ENCODE measurements at regions not wholly inside any gene's neighbourhood (a gene's known extent, or its start where the extent isn't known, plus 50 kb on each side); places are given as distances from the start of the nearest gene placed in this dataset.
"Not testable (repeated sequence)": the region's sequence is repeated elsewhere in the genome, so short reads cannot be mapped to it uniquely, and the experiment has no call there.

DNA sequence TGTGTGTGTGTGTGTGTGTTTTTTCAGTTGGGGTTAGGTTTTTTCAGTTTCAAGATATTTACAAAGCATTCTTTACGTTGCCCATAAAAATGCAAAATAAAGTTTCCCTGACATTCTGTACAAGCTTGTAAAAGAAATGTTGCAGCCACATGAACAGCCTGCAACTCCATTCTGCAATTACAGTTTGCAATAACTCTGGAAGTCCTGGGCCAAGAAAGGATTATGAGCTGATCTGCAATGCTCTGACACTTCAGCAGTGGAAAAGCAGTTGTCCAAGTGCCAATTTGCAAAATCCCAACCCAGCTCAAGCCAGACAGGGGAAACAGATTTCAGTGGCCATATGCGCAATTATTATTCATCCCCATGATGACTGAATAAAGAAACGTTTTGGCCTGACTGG is 322.1 kb downstream of the MEX3B start:
- H3K4me3 ChIP-seq (ENCODE audit: low read length in 3 of 3): no peak overlapping the region
- H3K27ac ChIP-seq (ENCODE audit: low read depth in 2 of 2, low read length in 2 of 2): no peak overlapping the region
- DNase-seq (peak in 1 of 5 donors; percentile 20), FAIRE-seq (no peak)
- no peaks in the 10 kb centered on the region for H3K9me3 ChIP-seq (ENCODE audit: control insufficient read depth in 2 of 3, insufficient read depth in 1 of 3, low read length in 3 of 3)
- H3K4me1 ChIP-seq (ENCODE audit: control insufficient read depth in 2 of 3, insufficient read depth in 2 of 3, low read depth in 1 of 3, low read length in 3 of 3): peaks cover 0 to 4% (median 0%) of the 10 kb centered on the region in 3 donors
- no peaks in the 10 kb centered on the region for H3K27me3 ChIP-seq (ENCODE audit: control insufficient read depth, insufficient read depth, low read length)
- H3K36me3 ChIP-seq (ENCODE audit: control insufficient read depth in 2 of 3, insufficient read depth in 3 of 3, low read length in 3 of 3): no peaks in the 10 kb centered on the region
- H3K9ac ChIP-seq (ENCODE audit: low read length in 3 of 3): no peak overlapping the region
- intact Hi-C loops (cut with DNase I): no loop called here
- TF ChIP-seq, protein P1, sequence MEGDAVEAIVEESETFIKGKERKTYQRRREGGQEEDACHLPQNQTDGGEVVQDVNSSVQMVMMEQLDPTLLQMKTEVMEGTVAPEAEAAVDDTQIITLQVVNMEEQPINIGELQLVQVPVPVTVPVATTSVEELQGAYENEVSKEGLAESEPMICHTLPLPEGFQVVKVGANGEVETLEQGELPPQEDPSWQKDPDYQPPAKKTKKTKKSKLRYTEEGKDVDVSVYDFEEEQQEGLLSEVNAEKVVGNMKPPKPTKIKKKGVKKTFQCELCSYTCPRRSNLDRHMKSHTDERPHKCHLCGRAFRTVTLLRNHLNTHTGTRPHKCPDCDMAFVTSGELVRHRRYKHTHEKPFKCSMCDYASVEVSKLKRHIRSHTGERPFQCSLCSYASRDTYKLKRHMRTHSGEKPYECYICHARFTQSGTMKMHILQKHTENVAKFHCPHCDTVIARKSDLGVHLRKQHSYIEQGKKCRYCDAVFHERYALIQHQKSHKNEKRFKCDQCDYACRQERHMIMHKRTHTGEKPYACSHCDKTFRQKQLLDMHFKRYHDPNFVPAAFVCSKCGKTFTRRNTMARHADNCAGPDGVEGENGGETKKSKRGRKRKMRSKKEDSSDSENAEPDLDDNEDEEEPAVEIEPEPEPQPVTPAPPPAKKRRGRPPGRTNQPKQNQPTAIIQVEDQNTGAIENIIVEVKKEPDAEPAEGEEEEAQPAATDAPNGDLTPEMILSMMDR (IDR thresholded peaks at IDR 0.05; ENCODE audit: borderline replicate concordance, extremely low read depth, insufficient read depth): no peak

DNA sequence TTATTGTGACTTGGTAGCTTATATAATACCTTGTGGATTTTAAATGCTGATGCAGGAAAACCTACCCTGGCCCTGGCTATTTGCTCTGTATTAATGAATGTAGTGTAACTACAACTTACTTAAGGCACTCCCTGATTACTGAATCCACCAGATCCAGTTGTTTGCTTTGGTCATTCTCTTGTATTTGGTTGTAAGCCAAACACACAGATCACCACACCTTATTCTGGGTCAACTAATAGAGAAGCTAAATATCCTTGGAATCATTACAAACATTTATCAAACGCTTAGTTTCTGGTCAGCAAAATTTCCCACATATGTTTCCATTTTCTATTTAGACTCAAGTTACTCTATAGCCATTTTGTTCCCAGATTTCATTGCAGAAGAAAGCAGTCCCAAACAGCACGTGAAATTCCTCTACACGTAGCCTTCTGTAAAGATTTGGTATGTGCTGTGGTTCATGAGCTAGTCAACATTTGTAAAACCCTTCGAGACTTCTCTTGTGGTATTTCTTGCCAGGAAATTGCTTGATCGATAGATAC is 322.6 kb downstream of the MEX3B start:
- TF ChIP-seq, protein P1 (IDR thresholded peaks at IDR 0.05; ENCODE audit: borderline replicate concordance, extremely low read depth, insufficient read depth): no peak
- intact Hi-C loops (cut with DNase I): no loop called here
- Histone ChIP-seq H3K9me3 (ENCODE audit: control insufficient read depth in 2 of 3, insufficient read depth in 1 of 3, low read length in 3 of 3) (no peaks in the 10 kb centered on the region), H3K27ac (ENCODE audit: low read depth in 2 of 2, low read length in 2 of 2) (no peak overlapping the region), H3K36me3 (ENCODE audit: control insufficient read depth in 2 of 3, insufficient read depth in 3 of 3, low read length in 3 of 3) (no peaks in the 10 kb centered on the region), H3K4me3 (ENCODE audit: low read length in 3 of 3) (no peak overlapping the region), H3K4me1 (ENCODE audit: control insufficient read depth in 2 of 3, insufficient read depth in 2 of 3, low read depth in 1 of 3, low read length in 3 of 3) (peaks cover 0 to 4% (median 0%) of the 10 kb centered on the region in 3 donors), H3K27me3 (ENCODE audit: control insufficient read depth, insufficient read depth, low read length) (no peaks in the 10 kb centered on the region), H3K9ac (ENCODE audit: low read length in 3 of 3) (no peak overlapping the region)
- FAIRE-seq (no peak), DNase-seq (no peak)

DNA sequence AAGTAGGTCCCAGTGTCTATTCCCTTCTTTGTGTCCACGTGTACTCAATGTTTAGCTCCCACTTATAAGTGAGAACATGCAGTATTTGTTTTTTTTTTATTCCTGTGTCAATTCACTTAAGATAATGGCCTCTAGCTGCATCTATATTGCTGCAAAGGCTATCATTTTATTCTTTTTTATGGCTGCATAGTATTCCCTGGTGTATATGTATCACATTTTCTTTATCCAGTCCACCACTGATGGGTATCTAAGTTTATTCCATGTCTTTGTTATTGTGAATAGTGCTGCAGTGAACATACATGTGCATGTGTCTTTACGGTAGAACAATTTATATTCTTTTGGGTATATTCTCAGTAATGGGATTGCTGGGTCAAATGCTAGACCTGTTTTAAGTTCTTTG is 329.4 kb downstream of the MEX3B start:
- DNase-seq; H3K27ac ChIP-seq (ENCODE audit: low read depth in 2 of 2, low read length in 2 of 2); H3K36me3 ChIP-seq (ENCODE audit: control insufficient read depth in 2 of 3, insufficient read depth in 3 of 3, low read length in 3 of 3); FAIRE-seq; H3K27me3 ChIP-seq (ENCODE audit: control insufficient read depth, insufficient read depth, low read length); H3K4me3 ChIP-seq (ENCODE audit: low read length in 3 of 3); H3K4me1 ChIP-seq (ENCODE audit: control insufficient read depth in 2 of 3, insufficient read depth in 2 of 3, low read depth in 1 of 3, low read length in 3 of 3); H3K9me3 ChIP-seq (ENCODE audit: control insufficient read depth in 2 of 3, insufficient read depth in 1 of 3, low read length in 3 of 3); H3K9ac ChIP-seq (ENCODE audit: low read length in 3 of 3); intact Hi-C loops (cut with DNase I): not testable (repeated sequence)

DNA sequence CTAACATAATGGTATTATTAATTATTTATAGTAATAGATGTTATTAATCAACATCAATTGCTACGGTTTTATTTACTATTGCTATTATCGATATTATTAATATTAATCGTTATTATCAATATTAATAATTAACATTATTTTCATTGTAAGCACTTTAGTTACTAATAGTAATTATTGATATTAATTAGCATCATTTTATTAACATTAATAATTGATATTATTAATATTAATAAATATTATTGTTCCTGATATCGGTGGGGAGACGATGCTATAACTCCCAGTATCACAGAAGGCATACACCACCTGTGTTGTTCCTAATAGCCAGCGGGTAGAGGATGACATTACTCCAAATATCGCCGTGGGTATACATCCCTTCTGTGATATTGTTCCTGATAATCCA is 335.5 kb downstream of the MEX3B start:
- H3K27me3 ChIP-seq (ENCODE audit: control insufficient read depth, insufficient read depth, low read length): no peaks in the 10 kb centered on the region
- no peak for FAIRE-seq
- DNase-seq: no peak

DNA sequence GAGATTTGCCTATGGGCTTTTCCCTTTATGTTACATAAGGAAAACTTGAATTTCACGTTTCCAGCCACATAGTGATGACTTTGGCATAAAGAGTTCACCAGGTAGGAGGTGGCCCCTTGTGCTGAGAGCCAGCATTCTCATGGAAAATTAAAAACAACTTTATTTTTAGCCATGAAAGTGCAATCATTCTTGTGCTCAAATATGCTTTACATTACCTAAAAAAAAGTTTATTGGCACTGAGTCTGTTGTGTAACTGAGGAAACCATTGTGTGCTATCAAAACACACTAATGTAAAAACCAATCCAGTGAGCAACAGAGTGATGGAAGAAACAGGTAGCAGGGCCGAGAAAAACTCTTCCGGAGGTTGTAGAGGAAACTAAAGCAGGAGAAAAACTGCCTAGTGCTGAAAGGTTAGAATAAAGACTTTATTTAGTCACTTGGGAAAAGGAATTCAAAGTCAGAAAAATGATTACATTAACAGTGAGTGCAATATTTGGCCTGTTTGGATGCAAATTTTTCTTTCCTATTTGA is 332.9 kb upstream of the TMC3 start:
- FAIRE-seq: not testable (repeated sequence)

More for the DNA sequence above, 335.5 kb downstream of the MEX3B start:
- Histone ChIP-seq H3K4me3 (ENCODE audit: low read length in 3 of 3) (no peak overlapping the region), H3K9me3 (ENCODE audit: control insufficient read depth in 2 of 3, insufficient read depth in 1 of 3, low read length in 3 of 3) (no peaks in the 10 kb centered on the region), H3K36me3 (ENCODE audit: control insufficient read depth in 2 of 3, insufficient read depth in 3 of 3, low read length in 3 of 3) (no peaks in the 10 kb centered on the region), H3K9ac (ENCODE audit: low read length in 3 of 3) (no peak overlapping the region), H3K4me1 (ENCODE audit: control insufficient read depth in 2 of 3, insufficient read depth in 2 of 3, low read depth in 1 of 3, low read length in 3 of 3) (no peaks in the 10 kb centered on the region), H3K27ac (ENCODE audit: low read depth in 2 of 2, low read length in 2 of 2) (no peak overlapping the region)
- intact Hi-C loops (cut with DNase I): no loop called here
- TF ChIP-seq, protein P1 (IDR thresholded peaks at IDR 0.05; ENCODE audit: borderline replicate concordance, extremely low read depth, insufficient read depth): no peak

DNA sequence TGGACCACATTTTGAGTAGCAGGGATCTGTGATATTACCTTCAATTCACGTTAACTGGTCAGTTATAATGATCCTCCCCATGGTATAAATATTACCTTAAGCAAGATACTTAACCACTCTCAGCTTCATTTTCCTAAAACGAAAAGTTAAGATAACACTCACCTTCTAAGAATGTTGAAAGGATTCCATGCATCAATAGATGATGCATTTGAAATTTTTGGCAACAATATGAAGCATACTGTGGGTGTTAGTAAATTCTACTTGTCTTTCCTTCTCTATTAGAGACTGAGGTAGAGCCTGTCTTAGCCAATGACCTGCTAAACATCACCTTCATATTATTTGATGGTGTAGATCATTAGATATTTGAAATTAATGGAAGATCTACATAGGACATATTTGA is 331.7 kb upstream of the TMC3 start:
- intact Hi-C loops (cut with DNase I); H3K36me3 ChIP-seq (ENCODE audit: control insufficient read depth in 2 of 3, insufficient read depth in 3 of 3, low read length in 3 of 3); H3K9ac ChIP-seq (ENCODE audit: low read length in 3 of 3); H3K4me1 ChIP-seq (ENCODE audit: control insufficient read depth in 2 of 3, insufficient read depth in 2 of 3, low read depth in 1 of 3, low read length in 3 of 3); H3K27ac ChIP-seq (ENCODE audit: low read depth in 2 of 2, low read length in 2 of 2); FAIRE-seq; H3K27me3 ChIP-seq (ENCODE audit: control insufficient read depth, insufficient read depth, low read length); H3K9me3 ChIP-seq (ENCODE audit: control insufficient read depth in 2 of 3, insufficient read depth in 1 of 3, low read length in 3 of 3); DNase-seq; H3K4me3 ChIP-seq (ENCODE audit: low read length in 3 of 3): not testable (repeated sequence)

More for the DNA sequence above, 332.9 kb upstream of the TMC3 start:
- H3K9me3 ChIP-seq (ENCODE audit: control insufficient read depth in 2 of 3, insufficient read depth in 1 of 3, low read length in 3 of 3); DNase-seq; H3K27me3 ChIP-seq (ENCODE audit: control insufficient read depth, insufficient read depth, low read length); H3K27ac ChIP-seq (ENCODE audit: low read depth in 2 of 2, low read length in 2 of 2); H3K36me3 ChIP-seq (ENCODE audit: control insufficient read depth in 2 of 3, insufficient read depth in 3 of 3, low read length in 3 of 3); intact Hi-C loops (cut with DNase I); H3K4me3 ChIP-seq (ENCODE audit: low read length in 3 of 3); H3K4me1 ChIP-seq (ENCODE audit: control insufficient read depth in 2 of 3, insufficient read depth in 2 of 3, low read depth in 1 of 3, low read length in 3 of 3); H3K9ac ChIP-seq (ENCODE audit: low read length in 3 of 3): not testable (repeated sequence)

Data from kidney (tissue), 13 donors.